Testis (tissue), 2 donors: ENCODE measurements at regions not wholly inside any gene's neighbourhood (a gene's known extent, or its start where the extent isn't known, plus 50 kb on each side); places are given as distances from the start of the nearest gene placed in this dataset.
"Not testable (repeated sequence)": the region's sequence is repeated elsewhere in the genome, so short reads cannot be mapped to it uniquely, and the experiment has no call there.

Experiments
- POLR2A ChIP-seq: fragments of 450-650 bp; IDR thresholded peaks from one replicate; pipeline ENCODE4 v1.6.1; 2017; ENCODE audit warnings: antibody characterized with exemption, mild to moderate bottlenecking, moderate library complexity
- TF ChIP-seq, protein P1 (sequence below), 3 experiments: fragments of 450-650 bp in 2 of 3; fragments of 200-600 bp in 1 of 3; sonication (generic) in 1 of 3; IDR thresholded peaks; one replicate each; pipeline ENCODE4 v1.5.1; 2016 to 2019; ENCODE audit warnings: antibody characterized with exemption in 3 of 3, mild to moderate bottlenecking in 2 of 3, moderate library complexity in 1 of 3

DNA sequence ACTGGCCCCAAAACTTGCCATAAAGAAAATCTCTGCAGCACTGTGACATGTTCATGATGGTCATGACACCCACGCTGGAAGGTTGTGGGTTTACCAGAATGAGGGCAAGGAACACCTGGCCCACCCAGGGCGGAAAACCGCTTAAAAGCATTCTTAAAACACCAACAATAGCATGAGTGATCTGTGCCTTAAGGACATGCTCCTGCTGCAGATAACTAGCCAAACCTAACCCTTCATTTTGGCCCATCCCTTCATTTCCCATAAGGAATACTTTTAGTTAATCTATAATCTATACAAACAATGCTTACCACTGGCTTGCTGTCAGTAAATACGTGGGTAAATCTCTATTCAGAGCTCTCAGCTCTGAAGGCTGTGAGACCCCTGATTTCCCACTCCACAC lies 67.6 kb downstream of the FAM50B start:
- TF ChIP-seq, protein P1, sequence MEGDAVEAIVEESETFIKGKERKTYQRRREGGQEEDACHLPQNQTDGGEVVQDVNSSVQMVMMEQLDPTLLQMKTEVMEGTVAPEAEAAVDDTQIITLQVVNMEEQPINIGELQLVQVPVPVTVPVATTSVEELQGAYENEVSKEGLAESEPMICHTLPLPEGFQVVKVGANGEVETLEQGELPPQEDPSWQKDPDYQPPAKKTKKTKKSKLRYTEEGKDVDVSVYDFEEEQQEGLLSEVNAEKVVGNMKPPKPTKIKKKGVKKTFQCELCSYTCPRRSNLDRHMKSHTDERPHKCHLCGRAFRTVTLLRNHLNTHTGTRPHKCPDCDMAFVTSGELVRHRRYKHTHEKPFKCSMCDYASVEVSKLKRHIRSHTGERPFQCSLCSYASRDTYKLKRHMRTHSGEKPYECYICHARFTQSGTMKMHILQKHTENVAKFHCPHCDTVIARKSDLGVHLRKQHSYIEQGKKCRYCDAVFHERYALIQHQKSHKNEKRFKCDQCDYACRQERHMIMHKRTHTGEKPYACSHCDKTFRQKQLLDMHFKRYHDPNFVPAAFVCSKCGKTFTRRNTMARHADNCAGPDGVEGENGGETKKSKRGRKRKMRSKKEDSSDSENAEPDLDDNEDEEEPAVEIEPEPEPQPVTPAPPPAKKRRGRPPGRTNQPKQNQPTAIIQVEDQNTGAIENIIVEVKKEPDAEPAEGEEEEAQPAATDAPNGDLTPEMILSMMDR (IDR thresholded peaks at IDR 0.05) = not testable (repeated sequence)
- not testable (repeated sequence) for TF ChIP-seq POLR2A
